Skin epidermis (tissue), 12 donors: ENCODE measurements at regions not wholly inside any gene's neighbourhood (a gene's known extent, or its start where the extent isn't known, plus 50 kb on each side); places are given as distances from the start of the nearest gene placed in this dataset.
A peak's percentile ranks its signal among the peaks of the same experiment; 100 is the strongest.
"Not testable (repeated sequence)": the region's sequence is repeated elsewhere in the genome, so short reads cannot be mapped to it uniquely, and the experiment has no call there.

ENCODE experiments used
- H3K27ac ChIP-seq, 21 experiments: fragments of 200-600 bp; sonication (generic) in 11 of 21; one replicate each; pipeline ENCODE4 v1.5.0; 2020; ENCODE audit warnings: mild to moderate bottlenecking in 3 of 21, inconsistent platforms in 2 of 21, moderate library complexity in 2 of 21
- H3K4me3 ChIP-seq, 7 experiments: fragments of 200-600 bp; sonication (generic) in 2 of 7; one replicate each; pipeline ENCODE4 v1.5.0; 2020; ENCODE audit warnings: inconsistent platforms in 2 of 7, mild to moderate bottlenecking in 2 of 7, moderate library complexity in 1 of 7

DNA sequence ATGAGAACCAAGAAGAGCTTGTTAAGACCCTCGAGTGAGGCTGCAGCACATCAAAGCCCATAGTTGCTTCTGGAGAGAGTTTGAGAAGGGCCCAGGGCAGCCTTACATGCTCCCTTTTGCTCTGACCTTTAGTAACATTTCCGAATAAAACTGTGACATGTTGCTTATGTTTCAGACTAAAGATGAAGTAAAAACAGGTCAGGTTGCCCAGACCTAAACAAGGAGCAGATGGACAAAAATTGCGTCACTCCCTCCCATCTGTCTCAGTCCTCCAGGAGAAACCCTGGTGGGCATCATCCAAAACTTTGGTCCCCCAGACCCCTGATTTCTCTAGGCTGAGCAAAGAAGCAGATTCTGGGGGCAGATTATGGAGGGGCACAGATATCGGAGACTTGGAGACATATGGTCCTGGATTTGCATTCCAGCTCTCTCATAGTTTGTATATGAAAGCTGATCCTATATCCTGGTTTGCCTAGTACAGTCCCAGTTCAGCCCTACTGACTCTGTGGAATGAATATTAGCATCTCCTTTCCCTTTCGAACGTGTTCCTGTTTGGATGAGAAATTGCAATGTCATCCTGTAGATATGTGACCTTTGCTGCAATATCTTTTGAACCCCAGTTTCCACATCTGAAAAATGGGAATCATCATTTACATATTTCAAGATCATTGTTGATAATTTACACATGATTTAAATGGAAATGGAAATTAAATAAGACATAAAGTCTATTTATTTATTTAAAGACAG, 304.9 kb upstream of the USP24 start:
- no peak overlapping the region for H3K4me3 ChIP-seq
- no peak overlapping the region for H3K27ac ChIP-seq

DNA sequence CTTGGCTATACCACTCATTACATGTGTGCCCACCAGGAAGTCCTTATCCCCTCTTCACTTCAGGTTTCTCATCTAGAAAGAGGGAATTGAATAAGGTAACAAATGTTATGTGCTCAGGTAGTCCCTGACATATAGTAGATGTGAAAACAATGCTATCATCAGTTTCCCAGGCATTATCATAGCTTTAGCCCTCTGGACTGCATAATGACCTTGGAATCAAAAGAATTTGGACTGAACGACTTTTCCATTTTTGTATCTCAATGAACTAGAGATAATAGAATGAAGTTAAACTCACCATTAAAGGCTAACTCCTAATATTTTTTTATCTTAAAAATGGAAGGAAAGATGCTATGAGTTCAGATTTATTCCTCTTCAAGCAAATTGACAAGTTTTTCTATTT, 304.1 kb upstream of the USP24 start:
- no peak overlapping the region for H3K27ac ChIP-seq

DNA sequence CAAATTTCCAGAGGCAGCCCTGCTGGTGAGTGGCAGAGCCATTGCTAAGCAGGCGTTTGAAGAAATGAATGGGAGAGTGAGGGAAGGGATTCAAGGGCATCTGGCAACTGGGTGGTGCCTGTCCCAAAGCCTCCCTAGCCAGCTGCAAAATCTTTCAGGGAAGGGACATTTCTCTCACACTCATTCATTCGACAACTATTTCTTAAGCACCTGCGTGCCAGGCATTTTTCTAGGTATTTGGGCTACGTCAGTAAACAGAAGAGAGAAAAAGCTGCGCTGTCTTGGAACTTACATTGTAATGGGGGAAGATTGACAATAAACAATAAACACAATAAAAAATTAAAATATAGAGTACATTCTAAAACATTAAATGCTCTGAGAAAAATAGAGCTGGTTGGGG, 301.9 kb upstream of the USP24 start:
- H3K27ac ChIP-seq, result no peak overlapping the region

More for the DNA sequence above, 304.1 kb upstream of the USP24 start:
- no peak overlapping the region for H3K4me3 ChIP-seq

DNA sequence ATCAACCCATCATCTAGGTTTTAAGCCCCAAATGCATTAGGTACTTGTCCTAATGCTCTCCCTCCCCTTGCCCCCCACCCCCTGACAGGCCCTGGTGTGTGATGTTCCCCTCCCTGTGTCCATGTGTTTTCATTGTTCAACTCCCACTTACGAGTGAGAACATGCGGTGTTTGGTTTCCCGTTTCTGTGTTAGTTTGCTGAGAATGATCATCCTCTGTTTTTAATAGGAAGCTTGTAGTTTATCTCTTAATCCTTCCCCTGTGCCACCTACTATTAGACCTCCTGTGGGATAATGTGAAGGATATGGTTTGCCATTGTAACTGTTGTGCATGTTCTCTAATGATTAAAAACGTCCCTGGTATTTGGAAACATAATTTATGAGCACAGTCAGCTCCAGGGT, 299.4 kb upstream of the USP24 start:
- not testable (repeated sequence) for H3K4me3 ChIP-seq, H3K27ac ChIP-seq

More for the DNA sequence above, 301.9 kb upstream of the USP24 start:
- H3K4me3 ChIP-seq, result no peak overlapping the region

DNA sequence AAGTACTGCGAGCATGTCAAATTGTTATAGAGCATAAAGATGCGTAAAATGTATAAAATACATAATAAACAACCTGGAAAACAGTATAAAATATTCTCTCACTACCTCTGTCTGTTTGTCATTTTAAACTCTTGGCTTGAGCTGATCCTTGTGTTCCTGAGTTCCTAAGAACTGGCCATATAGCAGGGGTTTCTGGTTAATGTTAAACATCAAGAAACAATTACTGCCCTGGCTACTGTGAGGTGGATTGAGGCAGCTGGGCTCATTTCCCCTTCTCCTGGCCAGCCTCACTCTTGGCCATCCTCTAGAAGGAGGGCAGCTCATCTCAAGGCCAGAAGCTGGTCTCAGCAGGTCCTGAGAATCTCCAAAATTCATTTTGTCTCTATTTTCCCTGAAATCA, 297.3 kb upstream of the USP24 start:
- Histone ChIP-seq H3K4me3 (no peak overlapping the region), H3K27ac (no peak overlapping the region)

DNA sequence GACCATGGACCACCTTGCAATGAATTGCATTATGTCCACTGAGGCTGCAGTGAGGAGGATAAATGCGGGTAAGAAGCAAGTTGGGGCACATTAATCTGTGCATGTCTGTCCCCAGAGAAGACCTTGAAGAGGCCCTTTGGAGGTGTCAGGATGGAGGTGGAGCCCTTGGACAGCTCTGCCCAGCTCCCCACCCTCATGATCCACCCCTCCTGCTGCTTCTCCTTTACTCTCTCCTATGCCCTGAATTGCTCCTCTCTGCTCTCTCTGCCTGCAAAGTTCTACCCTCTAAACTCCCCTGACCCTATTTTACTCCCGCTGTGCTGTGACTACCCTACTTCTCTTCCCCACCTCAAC, 292.4 kb upstream of the USP24 start:
- H3K4me3 ChIP-seq, result no peak overlapping the region
- peak overlapping the region in 1 of 21 experiments; percentile 22 for H3K27ac ChIP-seq

DNA sequence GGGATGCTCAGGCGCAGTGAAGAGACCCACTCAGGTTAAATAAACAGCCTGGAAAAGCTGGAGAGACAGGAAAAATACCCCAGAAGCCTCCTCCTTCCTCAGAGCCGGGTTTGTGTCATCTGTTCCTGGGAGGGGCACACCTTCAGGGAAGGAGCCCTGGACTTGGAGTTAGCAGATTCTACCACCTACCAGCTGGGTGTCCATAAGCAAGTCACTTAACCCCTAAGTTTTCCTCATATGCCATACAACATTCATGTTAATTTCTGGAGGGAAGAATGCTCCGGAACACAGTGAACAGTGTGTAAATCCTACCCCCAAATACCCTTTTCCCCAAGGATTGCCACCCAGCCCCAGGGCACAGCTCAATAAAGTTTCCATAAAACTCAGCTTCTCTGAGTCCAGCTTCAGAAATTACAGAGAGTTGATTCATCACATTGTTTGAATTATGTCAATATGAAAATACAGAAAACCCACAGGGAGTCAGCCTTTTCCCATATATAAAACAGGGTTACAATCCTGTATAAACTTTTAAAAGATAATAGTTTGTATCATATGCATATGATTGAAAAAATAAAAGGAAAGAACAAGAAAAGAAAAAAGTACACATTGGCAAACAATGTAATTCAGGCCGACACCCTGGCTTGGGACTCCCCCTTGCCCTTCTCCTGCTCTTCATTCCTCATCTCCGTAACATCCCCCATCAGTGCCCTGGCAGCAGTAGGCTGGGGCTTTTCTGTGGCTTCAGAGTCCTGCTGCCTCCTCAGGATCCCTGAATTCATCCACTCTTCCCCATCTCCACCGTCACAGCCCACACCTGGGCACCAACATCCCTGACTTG, 291.8 kb upstream of the USP24 start:
- Histone ChIP-seq H3K4me3 (no peak overlapping the region), H3K27ac (peak overlapping the region in 2 of 21 experiments; percentile 22 to 43)

DNA sequence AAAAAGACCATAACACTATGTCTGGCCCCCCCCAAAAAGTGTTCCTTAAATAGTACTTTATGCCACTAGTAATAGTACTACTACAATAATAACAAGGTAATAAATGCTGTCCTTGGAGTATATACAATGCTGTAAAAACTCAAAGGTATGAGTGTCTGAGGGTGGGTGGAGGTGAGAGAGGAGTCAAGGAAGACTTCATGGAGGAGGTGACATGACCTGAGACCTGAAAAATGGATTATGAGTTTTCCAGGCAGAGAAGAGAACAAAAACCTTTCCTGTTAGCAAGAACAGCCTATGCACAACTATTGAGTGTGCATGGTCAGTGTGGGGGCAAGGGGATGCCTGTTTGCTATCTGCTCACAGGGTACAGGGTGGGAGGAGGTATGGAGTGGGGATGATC, 290.2 kb upstream of the USP24 start:
- H3K4me3 ChIP-seq, result no peak overlapping the region
- H3K27ac ChIP-seq, result no peak overlapping the region

DNA sequence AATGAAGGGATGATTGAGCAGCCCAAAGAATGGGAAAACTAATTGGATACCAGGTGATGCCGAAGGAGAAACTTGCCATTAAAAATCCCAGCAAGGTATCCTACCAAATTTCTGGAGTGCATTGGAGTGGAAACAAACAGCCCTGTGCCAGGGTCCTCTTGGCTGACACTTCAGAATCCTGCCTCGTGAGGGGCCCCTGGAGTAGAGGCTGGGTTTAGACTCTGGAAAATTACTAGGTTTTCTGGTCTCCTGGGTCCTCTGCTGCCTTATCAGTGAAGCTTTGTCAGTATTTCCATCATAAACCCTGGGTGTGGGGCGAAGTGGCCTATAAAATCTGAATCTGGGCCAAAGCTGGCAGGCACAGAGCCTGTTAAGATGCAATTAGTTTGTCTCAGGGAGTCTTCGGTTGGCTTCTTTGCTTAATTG, 289.2 kb upstream of the USP24 start:
- peak overlapping the region in 1 of 21 experiments; percentile 4 for H3K27ac ChIP-seq
- no peak overlapping the region for H3K4me3 ChIP-seq

DNA sequence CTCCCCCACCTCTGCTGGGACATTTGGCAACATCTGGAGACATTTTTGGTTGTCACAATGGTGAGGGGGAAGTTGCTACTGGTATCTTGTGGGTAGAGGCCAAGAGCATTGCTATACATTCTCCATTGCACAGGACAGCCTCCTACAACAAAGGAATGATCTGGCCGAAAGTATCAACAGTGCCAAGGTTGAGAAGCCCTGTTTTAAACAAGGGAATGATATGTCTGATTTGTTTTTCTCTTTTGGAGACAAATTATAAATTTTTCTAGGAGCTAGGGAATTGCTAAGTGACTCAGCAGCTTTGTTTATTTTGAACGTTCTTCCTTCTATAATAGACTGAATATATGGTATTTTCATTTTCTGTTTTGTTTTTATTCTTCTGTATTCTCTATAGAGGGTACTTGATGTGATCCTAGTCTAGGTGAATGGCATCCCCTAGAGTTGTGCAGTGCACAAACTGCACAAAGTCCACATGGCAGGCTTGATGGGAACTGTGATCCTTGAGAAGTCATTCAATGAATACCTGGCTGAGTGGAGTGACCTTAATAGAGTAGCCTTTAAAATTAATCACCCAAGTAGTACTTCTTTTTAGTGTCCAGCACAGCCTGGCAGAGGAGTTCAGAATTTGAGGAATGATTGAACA, 288.6 kb upstream of the USP24 start:
- H3K27ac ChIP-seq, result peak overlapping the region in 2 of 21 experiments; percentile 4 to 23
- H3K4me3 ChIP-seq, result no peak overlapping the region

DNA sequence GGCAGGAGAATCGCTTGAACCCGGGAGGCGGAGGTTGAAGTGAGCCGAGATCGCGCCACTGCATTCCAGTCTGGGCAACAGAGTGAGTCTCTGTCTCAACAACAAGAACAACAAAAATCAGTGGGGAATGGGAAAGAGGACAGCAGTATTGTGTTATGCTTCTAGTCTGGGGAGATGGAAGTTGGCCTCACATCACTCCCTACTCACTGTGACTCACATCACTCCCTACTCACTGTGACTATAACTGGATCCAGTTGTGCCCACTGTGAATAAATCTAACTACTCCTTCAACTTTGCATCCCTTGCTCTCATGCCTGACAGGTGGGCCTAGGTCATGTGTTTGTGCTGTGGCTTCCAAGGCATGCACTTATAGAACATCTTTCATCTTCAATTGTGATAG, 285.4 kb upstream of the USP24 start:
- no peak overlapping the region for H3K27ac ChIP-seq
- H3K4me3 ChIP-seq, result no peak overlapping the region

DNA sequence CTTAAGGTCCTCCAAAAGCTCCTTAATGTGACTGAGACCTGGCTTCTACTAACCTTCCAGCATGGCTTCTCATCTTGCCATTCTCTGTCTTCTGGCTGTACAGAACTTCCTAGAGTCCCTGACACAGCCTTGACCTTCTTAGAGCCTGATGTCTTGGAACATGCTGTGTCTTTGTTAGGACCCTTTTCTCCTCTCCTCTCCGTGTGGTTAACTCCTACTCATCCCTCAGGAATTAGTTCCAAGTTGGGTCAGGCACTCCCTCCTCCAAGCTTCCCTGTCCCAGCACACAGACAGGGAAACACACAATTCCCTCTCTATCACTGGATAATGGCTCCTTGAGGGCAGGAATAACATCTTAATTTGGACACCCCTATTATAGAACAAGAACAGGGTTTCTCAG, 275.4 kb upstream of the USP24 start:
- H3K4me3 ChIP-seq, result no peak overlapping the region
- no peak overlapping the region for H3K27ac ChIP-seq

DNA sequence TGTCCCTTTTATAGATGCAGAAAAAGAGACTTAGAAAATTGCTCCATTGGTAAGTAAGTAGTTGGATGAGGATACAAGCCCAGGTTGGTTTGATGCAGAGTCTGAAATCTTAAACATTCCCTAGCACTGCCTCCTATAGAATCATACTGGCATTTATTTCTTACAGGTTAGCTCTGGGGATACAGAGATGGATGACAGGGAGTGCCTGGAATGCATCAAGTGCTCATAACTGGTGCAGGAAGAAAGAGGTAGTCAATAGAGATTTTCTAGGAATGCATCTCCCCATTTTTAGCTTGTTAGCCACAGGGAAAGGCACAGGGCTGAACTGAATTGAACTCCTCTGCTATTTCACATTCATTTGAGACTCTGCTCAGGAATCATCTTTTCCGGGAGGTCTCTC, 269.0 kb upstream of the USP24 start:
- no peak overlapping the region for H3K4me3 ChIP-seq
- no peak overlapping the region for H3K27ac ChIP-seq

DNA sequence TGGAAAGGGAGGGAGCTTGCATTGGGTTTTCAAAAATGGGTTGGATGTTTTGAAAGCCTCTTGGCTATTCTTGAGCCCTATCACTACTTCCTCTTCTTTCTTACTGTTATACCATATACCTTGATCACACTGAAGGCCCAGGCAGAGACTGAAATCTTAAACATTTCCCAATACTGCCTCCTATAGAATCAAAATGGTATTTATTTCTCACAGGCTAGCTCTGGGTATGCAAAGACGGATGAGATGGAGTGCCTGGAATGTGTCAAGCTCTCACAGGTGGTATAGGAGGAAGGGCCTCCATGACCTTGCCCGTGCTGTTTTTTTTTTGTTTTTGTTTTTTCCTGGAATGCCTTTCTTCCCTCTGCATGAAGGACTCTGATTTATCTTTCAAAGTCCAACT, 268.4 kb upstream of the USP24 start:
- Histone ChIP-seq H3K27ac (no peak overlapping the region), H3K4me3 (no peak overlapping the region)

DNA sequence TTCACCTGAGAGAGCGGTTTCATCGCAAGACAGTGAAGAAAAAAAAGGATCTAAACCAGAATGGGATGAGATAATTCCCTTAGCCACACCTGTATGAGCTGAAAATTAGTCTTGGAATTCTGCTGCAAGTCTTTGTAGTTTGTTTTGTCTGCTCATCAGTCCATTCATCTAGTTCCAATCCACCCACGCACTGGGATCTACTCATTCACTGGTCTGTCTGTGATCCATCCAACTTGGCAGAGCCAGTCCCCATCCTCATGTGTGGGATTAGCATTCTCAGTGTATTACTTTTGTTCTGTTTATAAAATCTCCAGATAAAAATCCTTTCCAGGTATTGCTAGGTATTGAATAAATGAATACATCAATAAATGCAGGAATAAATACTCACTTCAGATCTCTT, 266.5 kb upstream of the USP24 start:
- Histone ChIP-seq H3K27ac (no peak overlapping the region), H3K4me3 (no peak overlapping the region)

DNA sequence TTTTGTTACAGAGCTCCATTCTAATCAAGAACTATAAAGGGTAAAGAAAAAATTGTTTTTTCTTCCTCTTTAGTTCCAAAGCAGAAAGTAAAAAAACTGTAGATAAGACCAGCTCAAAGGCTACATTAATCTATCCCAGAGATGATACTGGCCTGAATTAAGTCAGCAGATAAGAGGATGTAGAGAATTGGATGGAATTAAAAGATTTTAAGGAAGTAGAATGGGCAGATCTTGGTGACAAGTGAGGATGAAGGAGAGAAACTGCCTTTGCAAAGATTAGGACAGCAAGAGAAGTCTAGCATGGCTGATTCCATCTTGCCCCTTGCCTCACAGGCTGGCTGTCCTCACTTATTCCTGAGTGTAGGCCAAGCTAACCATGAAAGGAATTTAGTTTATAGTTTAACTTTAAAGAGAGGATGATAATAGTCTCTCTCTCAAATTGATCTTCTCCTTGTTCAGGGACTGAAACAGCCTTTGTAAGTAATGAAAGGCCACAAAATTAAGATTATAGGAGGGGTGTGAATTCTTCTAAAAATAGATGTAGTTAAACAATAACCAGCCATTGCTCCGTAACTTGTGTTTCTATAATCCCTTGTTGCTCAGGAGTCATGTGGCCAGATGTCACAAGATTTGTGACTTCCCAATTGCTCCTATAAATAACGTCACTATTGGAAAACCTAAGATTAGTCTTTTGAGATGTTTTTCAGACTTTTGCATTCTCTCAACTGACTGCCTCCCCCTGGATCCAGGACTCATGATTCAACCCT, 265.0 kb upstream of the USP24 start:
- Histone ChIP-seq H3K27ac (no peak overlapping the region), H3K4me3 (no peak overlapping the region)

DNA sequence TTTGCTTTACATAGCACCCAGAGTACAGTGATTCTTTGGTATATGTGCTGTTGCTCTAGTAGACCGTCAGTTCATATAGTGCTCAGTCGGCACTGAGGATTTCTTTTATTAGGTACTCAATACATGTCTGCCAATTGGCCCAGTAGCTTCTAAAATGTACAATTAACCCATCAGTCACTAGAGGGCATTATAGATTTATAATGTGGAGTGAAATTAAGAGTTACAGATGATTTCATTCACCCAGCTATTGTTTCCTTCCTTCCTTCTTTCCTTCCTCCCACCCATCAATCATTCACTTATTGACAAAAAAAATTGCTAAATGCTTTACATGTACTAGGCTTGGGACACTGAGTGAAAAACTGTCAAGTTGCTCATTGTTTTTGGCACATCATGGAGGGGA, 263.6 kb upstream of the USP24 start:
- Histone ChIP-seq H3K27ac (no peak overlapping the region), H3K4me3 (no peak overlapping the region)

DNA sequence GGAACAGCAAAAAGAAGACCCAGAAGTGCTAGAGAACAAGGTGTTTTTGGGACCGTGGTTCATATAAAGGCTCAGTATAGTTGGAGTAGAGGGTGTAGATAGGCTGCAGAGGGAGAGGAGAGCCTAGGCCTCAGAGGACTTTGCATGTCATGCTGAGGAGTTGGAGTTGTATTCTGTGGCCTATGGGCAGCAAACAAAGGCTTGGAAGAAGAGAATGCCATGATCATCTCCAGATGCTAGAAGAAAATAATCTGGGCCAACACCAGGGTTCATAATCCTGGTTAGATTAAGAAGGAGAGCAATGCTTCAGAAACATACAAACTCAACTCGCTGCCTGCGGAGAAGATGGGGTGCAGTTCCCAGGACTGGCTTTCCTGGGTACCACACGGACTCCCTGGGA, 262.8 kb upstream of the USP24 start:
- H3K27ac ChIP-seq, result peak overlapping the region in 2 of 21 experiments; percentile 22 to 25
- H3K4me3 ChIP-seq, result no peak overlapping the region

DNA sequence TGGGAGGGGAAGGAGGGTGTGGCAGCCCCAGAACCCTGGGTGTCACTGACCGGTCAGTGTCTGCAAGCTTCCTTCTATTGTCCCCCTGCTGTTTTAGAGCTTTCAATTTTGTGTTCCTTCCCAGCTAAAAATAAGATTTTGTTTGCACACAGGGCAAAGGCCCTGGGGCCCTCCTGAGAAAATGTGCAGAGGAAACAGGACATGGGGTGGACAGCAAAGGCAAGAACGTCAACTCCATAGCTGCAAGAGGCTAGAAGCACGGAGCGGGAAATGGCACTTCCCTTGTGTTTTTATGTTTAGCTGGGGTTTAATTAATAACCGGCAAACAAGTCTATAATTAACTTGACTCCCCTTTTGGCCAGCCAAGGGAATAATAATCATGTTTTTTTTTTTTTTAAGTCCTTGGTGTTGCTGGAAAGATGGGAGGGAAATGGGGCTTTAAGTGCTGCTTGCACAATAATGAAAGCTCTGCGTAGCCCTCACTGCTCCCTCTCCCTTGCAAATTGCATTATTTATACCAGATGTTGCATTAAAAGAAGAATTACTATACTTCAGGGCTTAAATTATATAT, 261.4 kb upstream of the USP24 start:
- Histone ChIP-seq H3K4me3 (no peak overlapping the region), H3K27ac (peak overlapping the region in 3 of 21 experiments; percentile 25 to 36 (median 27))
